MM.1S (cell line): ENCODE measurements at regions not wholly inside any gene's neighbourhood (a gene's known extent, or its start where the extent isn't known, plus 50 kb on each side); places are given as distances from the start of the nearest gene placed in this dataset.

Source experiments
- DNase-seq: peaks from one replicate; pipeline ENCODE4 v3.0.0-alpha.2; 2015
- H2AFZ ChIP-seq: fragments of 300-600 bp; sonication (generic); 2 replicates; pipeline ENCODE4 v1.6.0; 2016; ENCODE audit warnings: antibody characterized with exemption, low read length
- H3F3A ChIP-seq: fragments of 300-600 bp; sonication (generic); 2 replicates; pipeline ENCODE4 v1.6.1; 2016; ENCODE audit warnings: mild to moderate bottlenecking, antibody characterized with exemption, low read length, moderate library complexity, mixed read lengths; ENCODE audit not compliant: insufficient read depth
- H3K27ac ChIP-seq: fragments of 300-600 bp; sonication (generic); 2 replicates; pipeline ENCODE4 v1.5.1; 2016; ENCODE audit warnings: mild to moderate bottlenecking, low read length
- H3K27me3 ChIP-seq: fragments of 300-600 bp; sonication (generic); replicated peaks from 2 replicates; pipeline ENCODE4 v1.6.0; 2016; ENCODE audit warnings: low read length; ENCODE audit not compliant: insufficient read depth
- H3K36me3 ChIP-seq: fragments of 300-600 bp; sonication (generic); replicated peaks from 2 replicates; pipeline ENCODE4 v1.6.1; 2016; ENCODE audit warnings: mild to moderate bottlenecking, low read length, mixed read lengths; ENCODE audit not compliant: insufficient read depth
- H3K4me1 ChIP-seq: fragments of 300-600 bp; sonication (generic); 2 replicates; pipeline ENCODE4 v1.6.1; 2016; ENCODE audit warnings: low read length, mixed read lengths
- H3K4me2 ChIP-seq: fragments of 300-600 bp; sonication (generic); 2 replicates; pipeline ENCODE4 v1.6.0; 2016; ENCODE audit warnings: low read depth, low read length
- H3K4me3 ChIP-seq: fragments of 300-600 bp; sonication (generic); 2 replicates; pipeline ENCODE4 v1.5.1; 2016; ENCODE audit warnings: low read length, mixed read lengths
- H3K79me2 ChIP-seq: fragments of 300-600 bp; sonication (generic); 2 replicates; pipeline ENCODE4 v1.6.1; 2016; ENCODE audit warnings: mixed run types, low read length, mixed read lengths
- H3K9ac ChIP-seq: fragments of 300-600 bp; sonication (generic); 2 replicates; pipeline ENCODE4 v1.6.1; 2016; ENCODE audit warnings: low read length, mixed read lengths
- H3K9me2 ChIP-seq: fragments of 300-600 bp; sonication (generic); replicated peaks from 2 replicates; pipeline ENCODE4 v1.6.1; 2016; ENCODE audit warnings: mild to moderate bottlenecking, low read length, mixed read lengths; ENCODE audit not compliant: insufficient read depth
- H3K9me3 ChIP-seq: fragments of 300-600 bp; sonication (generic); replicated peaks from 2 replicates; pipeline ENCODE4 v1.6.1; 2016; ENCODE audit warnings: mild to moderate bottlenecking, low read length, mixed read lengths; ENCODE audit not compliant: insufficient read depth
- H4K20me1 ChIP-seq: fragments of 300-600 bp; sonication (generic); 2 replicates; pipeline ENCODE4 v1.6.1; 2016; ENCODE audit warnings: mild to moderate bottlenecking, low read length, moderate library complexity, mixed read lengths; ENCODE audit not compliant: insufficient read depth
- CTCF ChIP-seq: fragments of 300-600 bp; sonication (generic); IDR thresholded peaks from 2 replicates; pipeline ENCODE4 v1.5.1; 2016; ENCODE audit warnings: antibody characterized with exemption, low read length, mixed read lengths
- EZH2 ChIP-seq: fragments of 300-600 bp; sonication (generic); optimal IDR thresholded peaks from 2 replicates; pipeline ENCODE3; 2017; ENCODE audit warnings: low read depth, mild to moderate bottlenecking, antibody characterized with exemption, low read length, mixed read lengths
- EZH2phosphoT487 ChIP-seq: fragments of 300-600 bp; sonication (generic); IDR thresholded peaks from 2 replicates; pipeline ENCODE4 v1.6.1; 2018; ENCODE audit warnings: antibody characterized with exemption, low read length

- no peak for DNase-seq
- Histone ChIP-seq H3K4me3 (no peak overlapping the region), H4K20me1 (no peaks in the 10 kb centered on the region), H3K27ac (no peak overlapping the region), H3K9me3 (no peaks in the 10 kb centered on the region), H3K4me2 (no peak overlapping the region), H3K9ac (no peak overlapping the region), H3K27me3 (no peaks in the 10 kb centered on the region), H3K9me2 (no peaks in the 10 kb centered on the region), H3F3A (no peaks in the 10 kb centered on the region), H3K79me2 (no peaks in the 10 kb centered on the region), H3K36me3 (no peaks in the 10 kb centered on the region), H3K4me1 (no peaks in the 10 kb centered on the region), H2AFZ (no peak overlapping the region)
- TF ChIP-seq EZH2 (no peak), CTCF (no peak), EZH2phosphoT487 (no peak)
Observed at GRCh38 chrX:4668802-4669536, 955.5 kb upstream of the PRKX start.

GRCh38 chrX:4663085-4663484 is 949.6 kb upstream of the PRKX start:
- Histone ChIP-seq H3K27ac (no peak overlapping the region), H2AFZ (no peak overlapping the region), H3K9me3 (no peaks in the 10 kb centered on the region), H3K4me1 (no peaks in the 10 kb centered on the region), H4K20me1 (no peaks in the 10 kb centered on the region), H3K9ac (no peak overlapping the region), H3K4me3 (no peak overlapping the region), H3K4me2 (no peak overlapping the region), H3F3A (no peaks in the 10 kb centered on the region), H3K36me3 (no peaks in the 10 kb centered on the region), H3K27me3 (no peaks in the 10 kb centered on the region), H3K9me2 (no peaks in the 10 kb centered on the region), H3K79me2 (no peaks in the 10 kb centered on the region)
- DNase-seq: no peak
- TF ChIP-seq EZH2 (no peak), CTCF (no peak), EZH2phosphoT487 (no peak)

GRCh38 chrX:4661771-4662170 is 948.3 kb upstream of the PRKX start:
- Histone ChIP-seq H3K4me2 (no peak overlapping the region), H3K9ac (no peak overlapping the region)

More at GRCh38 chrX:4661771-4662170, 948.3 kb upstream of the PRKX start:
- H3K27ac ChIP-seq: no peak overlapping the region
- H3K4me1 ChIP-seq: no peaks in the 10 kb centered on the region
- H4K20me1 ChIP-seq: no peaks in the 10 kb centered on the region
- TF ChIP-seq EZH2phosphoT487 (no peak), CTCF (no peak), EZH2 (no peak)
- DNase-seq: no peak
- H2AFZ ChIP-seq: no peak overlapping the region
- no peaks in the 10 kb centered on the region for H3K9me3 ChIP-seq
- H3K27me3 ChIP-seq: no peaks in the 10 kb centered on the region
- no peaks in the 10 kb centered on the region for H3K9me2 ChIP-seq
- H3F3A ChIP-seq: no peaks in the 10 kb centered on the region
- H3K4me3 ChIP-seq: no peak overlapping the region
- no peaks in the 10 kb centered on the region for H3K79me2 ChIP-seq
- no peaks in the 10 kb centered on the region for H3K36me3 ChIP-seq
